ENCODE measurements at regions not wholly inside any gene's neighbourhood (a gene's known extent, or its start where the extent isn't known, plus 50 kb on each side); places are given as distances from the start of the nearest gene placed in this dataset.
"Not testable (repeated sequence)": the region's sequence is repeated elsewhere in the genome, so short reads cannot be mapped to it uniquely, and the experiment has no call there.

- DNase-seq (ENCODE audit: low spot score) = no peak
These were observed 178.2 kb downstream of the NDFIP2 start for GRCh38 chr13:79659121-79659521.

- no peak for DNase-seq (ENCODE audit: low spot score)
These were observed 177.5 kb downstream of the NDFIP2 start for GRCh38 chr13:79658333-79658975.

GRCh38 chr13:79655509-79655908 is 174.6 kb downstream of the NDFIP2 start:
- no peak for DNase-seq (ENCODE audit: low spot score)

DNA sequence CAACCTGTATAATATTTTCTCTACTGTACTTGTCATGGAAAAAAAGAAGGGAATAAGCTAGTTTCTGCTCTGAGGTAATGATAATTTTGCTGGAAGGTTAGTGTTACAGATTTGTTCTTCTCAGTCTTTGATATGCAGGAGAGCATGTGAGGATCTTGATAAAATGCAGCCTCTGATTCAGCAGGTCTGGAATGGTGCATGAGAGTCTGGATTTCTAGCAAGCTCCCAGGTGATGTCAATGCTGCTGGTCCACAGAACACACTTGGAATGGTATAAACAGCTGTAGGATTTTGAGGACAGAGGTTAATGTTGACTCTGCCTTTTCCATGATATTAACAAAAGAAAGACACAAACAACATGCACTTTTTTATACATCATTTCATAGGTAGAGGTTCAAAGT is 173.6 kb downstream of the NDFIP2 start:
- DNase-seq (ENCODE audit: low spot score) = no peak

GRCh38 chr13:79650688-79651087 is 169.7 kb downstream of the NDFIP2 start:
- DNase-seq (ENCODE audit: low spot score) = no peak

DNA sequence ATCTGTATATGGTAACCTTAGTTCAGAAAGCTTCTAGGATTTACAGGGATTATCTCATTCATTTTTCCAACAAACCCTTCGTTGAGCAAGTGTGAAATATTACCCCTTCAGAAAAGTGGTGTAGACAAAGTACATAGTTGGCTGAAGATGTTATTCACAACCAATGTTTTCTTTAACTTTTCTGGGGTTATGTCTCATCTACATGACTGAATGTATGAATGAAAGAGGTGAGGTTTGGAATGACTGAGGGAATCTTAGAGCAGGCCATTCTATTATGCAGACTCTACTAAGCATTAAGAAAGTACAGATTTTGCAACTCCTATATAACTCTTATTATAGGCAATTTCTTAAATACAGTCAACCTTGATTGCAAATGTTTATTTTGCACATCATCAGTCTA is 167.2 kb downstream of the NDFIP2 start:
- no peak for DNase-seq (ENCODE audit: low spot score)

GRCh38 chr13:79647533-79647932 is 166.6 kb downstream of the NDFIP2 start:
- no peak for DNase-seq (ENCODE audit: low spot score)

DNA sequence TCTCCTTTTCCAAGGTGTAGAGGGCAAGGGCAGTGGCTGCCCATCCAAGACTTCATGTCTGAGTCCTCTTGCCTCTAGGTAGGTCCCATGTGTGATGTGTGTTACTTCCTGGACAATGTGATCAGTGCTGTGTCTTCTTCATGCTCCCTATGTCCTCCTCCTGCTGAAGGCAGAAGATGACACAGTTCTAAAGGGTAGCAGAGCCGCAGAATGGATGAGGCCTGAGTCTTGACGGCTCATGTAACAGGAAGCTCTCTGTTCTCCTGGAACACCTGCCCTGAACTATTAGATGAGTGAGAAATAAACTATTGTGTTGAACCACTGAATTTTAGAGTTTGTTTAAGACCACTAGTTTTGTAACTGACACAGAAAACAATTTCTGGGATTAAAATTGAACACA is 165.9 kb downstream of the NDFIP2 start:
- no peak for DNase-seq (ENCODE audit: low spot score)

GRCh38 chr13:79645569-79645968 is 164.6 kb downstream of the NDFIP2 start:
- DNase-seq (ENCODE audit: low spot score) = no peak

GRCh38 chr13:79642596-79642995 is 161.6 kb downstream of the NDFIP2 start:
- DNase-seq (ENCODE audit: low spot score) = peak; percentile 11

GRCh38 chr13:79637133-79637763 is 156.3 kb downstream of the NDFIP2 start:
- no peak for DNase-seq (ENCODE audit: low spot score)

GRCh38 chr13:79631051-79631659 is 150.2 kb downstream of the NDFIP2 start:
- peak; percentile 67 for DNase-seq (ENCODE audit: low spot score)

DNA sequence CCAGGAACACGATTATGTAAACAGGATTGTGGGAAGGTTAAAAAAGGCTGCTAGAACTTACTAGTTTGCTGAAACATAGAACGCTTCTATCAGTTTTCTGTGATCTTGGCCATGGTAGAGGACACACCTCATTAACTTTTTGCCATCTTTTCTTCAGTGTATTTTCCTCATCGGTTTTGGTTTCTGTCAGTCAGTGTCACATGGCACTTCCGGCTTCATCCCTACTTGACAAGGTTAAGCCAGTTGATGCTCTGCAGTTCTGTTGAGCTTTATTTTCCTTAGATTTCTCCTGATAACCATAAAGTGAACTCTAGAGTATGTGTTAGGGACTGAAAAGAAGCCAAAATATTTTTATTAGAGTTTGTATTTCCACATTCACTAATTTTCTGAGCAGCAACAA is 147.5 kb downstream of the NDFIP2 start:
- no peak for DNase-seq (ENCODE audit: low spot score)

- DNase-seq (ENCODE audit: low spot score) = no peak
These were observed 146.0 kb downstream of the NDFIP2 start for GRCh38 chr13:79626924-79627323.

GRCh38 chr13:79625517-79625916 is 144.6 kb downstream of the NDFIP2 start:
- no peak for DNase-seq (ENCODE audit: low spot score)

DNA sequence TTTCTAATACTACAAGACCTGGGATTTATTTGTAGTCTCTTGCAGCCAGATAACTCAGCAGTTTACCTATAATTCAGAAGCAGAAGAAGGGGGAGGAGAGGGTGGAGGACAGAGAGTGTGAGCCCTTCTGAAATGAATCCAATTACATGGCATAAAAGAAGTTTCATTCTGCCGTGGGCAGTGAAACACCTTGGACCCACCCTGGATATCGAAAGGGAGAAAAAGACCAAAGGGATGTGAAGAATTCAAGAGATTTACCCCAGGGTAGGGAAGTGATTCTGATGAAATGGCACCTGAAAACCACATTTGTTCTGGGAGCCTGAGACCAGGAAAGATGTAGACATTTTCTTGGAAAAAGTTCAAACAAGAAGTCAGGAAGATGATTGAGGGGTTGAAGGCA is 140.9 kb downstream of the NDFIP2 start:
- no peak for DNase-seq (ENCODE audit: low spot score)

GRCh38 chr13:79621449-79621848 is 140.5 kb downstream of the NDFIP2 start:
- no peak for DNase-seq (ENCODE audit: low spot score)

- no peak for DNase-seq (ENCODE audit: low spot score)
These were observed 133.4 kb downstream of the NDFIP2 start for GRCh38 chr13:79614250-79614918.

GRCh38 chr13:79612604-79613003 is 131.6 kb downstream of the NDFIP2 start:
- no peak for DNase-seq (ENCODE audit: low spot score)

DNA sequence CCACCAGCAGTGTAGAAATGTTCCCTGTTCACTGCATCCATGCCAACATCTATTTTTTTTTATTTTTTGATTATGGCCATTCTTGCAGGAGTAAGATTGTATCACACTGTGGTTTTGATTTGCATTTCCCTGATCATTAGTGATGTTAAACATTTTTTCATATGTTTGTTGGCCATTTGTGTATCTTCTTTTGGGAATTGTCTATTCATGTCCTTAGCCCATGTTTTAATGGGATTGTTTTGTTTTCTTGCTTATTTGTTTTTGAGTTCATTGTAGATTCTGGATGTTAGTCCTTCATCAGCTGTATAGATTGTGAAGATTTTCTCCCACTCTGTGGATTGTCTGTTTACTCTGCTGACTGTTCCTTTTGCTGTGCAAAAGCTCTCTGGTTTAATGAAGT is 126.9 kb downstream of the NDFIP2 start:
- not testable (repeated sequence) for DNase-seq (ENCODE audit: low spot score)
